Right atrium auricular region (tissue), 2 donors: ENCODE measurements at regions not wholly inside any gene's neighbourhood (a gene's known extent, or its start where the extent isn't known, plus 50 kb on each side); places are given as distances from the start of the nearest gene placed in this dataset.

ENCODE experiments used
- DNase-seq: peaks from one replicate; pipeline ENCODE4 v3.0.0-alpha.2; 2019; ENCODE audit warnings: low spot score
- H3K27ac ChIP-seq, 2 donors: fragments of 200-600 bp; sonication (generic); 1 replicate in 1 of 2; 2 replicates in 1 of 2; pipeline ENCODE4 v1.5.1; 2016 to 2019
- H3K27me3 ChIP-seq, 2 donors: fragments of 200-600 bp; sonication (generic); one replicate each; pipeline versions ENCODE4 v1.5.1 to v1.6.0; 2017 to 2019
- H3K36me3 ChIP-seq: fragments of 200-600 bp; sonication (generic); one replicate; pipeline ENCODE4 v1.5.1; 2016
- H3K4me1 ChIP-seq, 2 donors: fragments of 200-600 bp; sonication (generic); one replicate each; pipeline versions ENCODE4 v1.5.1 to v1.6.0; 2017 to 2019
- H3K4me3 ChIP-seq, 2 donors: fragments of 200-600 bp; sonication (generic); 1 replicate in 1 of 2; 2 replicates in 1 of 2; pipeline ENCODE4 v1.5.1; 2017 to 2019; ENCODE audit warnings: mild to moderate bottlenecking in 1 of 2, moderate library complexity in 1 of 2
- H3K9me3 ChIP-seq, 2 donors: fragments of 200-600 bp; sonication (generic); one replicate each; pipeline ENCODE4 v1.5.1; 2019
- CTCF ChIP-seq, 2 donors: fragments of 200-600 bp; sonication (generic); IDR thresholded peaks; one replicate each; pipeline ENCODE4 v1.5.1; 2019; ENCODE audit warnings: antibody characterized with exemption in 2 of 2

GRCh38 chr1:17966341-17966740 is 141.3 kb upstream of the IGSF21 start:
- no peak for TF ChIP-seq CTCF (IDR thresholded peaks at IDR 0.05)
- no peaks in the 10 kb centered on the region for H3K4me1 ChIP-seq
- no peak overlapping the region for H3K27ac ChIP-seq
- no peak overlapping the region for H3K4me3 ChIP-seq
- no peaks in the 10 kb centered on the region for H3K36me3 ChIP-seq
- no peak for DNase-seq
- H3K27me3 ChIP-seq = no peaks in the 10 kb centered on the region
- H3K9me3 ChIP-seq = no peaks in the 10 kb centered on the region

GRCh38 chr1:17967623-17968255 is 139.9 kb upstream of the IGSF21 start:
- Histone ChIP-seq H3K4me3 (no peak overlapping the region), H3K9me3 (no peaks in the 10 kb centered on the region), H3K27ac (no peak overlapping the region), H3K36me3 (no peaks in the 10 kb centered on the region), H3K4me1 (no peaks in the 10 kb centered on the region), H3K27me3 (no peaks in the 10 kb centered on the region)
- no peak for TF ChIP-seq CTCF (IDR thresholded peaks at IDR 0.05)
- no peak for DNase-seq

- TF ChIP-seq CTCF (IDR thresholded peaks at IDR 0.05) = no peak
- Histone ChIP-seq H3K36me3 (no peaks in the 10 kb centered on the region), H3K9me3 (no peaks in the 10 kb centered on the region), H3K4me1 (no peaks in the 10 kb centered on the region), H3K27ac (no peak overlapping the region), H3K4me3 (no peak overlapping the region), H3K27me3 (no peaks in the 10 kb centered on the region)
- DNase-seq = no peak
These were observed 136.8 kb upstream of the IGSF21 start for GRCh38 chr1:17970757-17971156.

GRCh38 chr1:17973694-17974093 is 133.9 kb upstream of the IGSF21 start:
- H3K27ac ChIP-seq = no peak overlapping the region
- no peaks in the 10 kb centered on the region for H3K4me1 ChIP-seq
- no peak for TF ChIP-seq CTCF (IDR thresholded peaks at IDR 0.05)
- H3K36me3 ChIP-seq = no peaks in the 10 kb centered on the region
- no peaks in the 10 kb centered on the region for H3K9me3 ChIP-seq
- no peak overlapping the region for H3K4me3 ChIP-seq
- DNase-seq = no peak
- H3K27me3 ChIP-seq = no peaks in the 10 kb centered on the region

- H3K27me3 ChIP-seq = no peaks in the 10 kb centered on the region
- DNase-seq = no peak
- H3K4me3 ChIP-seq = no peak overlapping the region
- H3K9me3 ChIP-seq = no peaks in the 10 kb centered on the region
- H3K4me1 ChIP-seq = no peaks in the 10 kb centered on the region
- no peak for TF ChIP-seq CTCF (IDR thresholded peaks at IDR 0.05)
- no peak overlapping the region for H3K27ac ChIP-seq
- no peaks in the 10 kb centered on the region for H3K36me3 ChIP-seq
These were observed 130.7 kb upstream of the IGSF21 start for GRCh38 chr1:17976854-17977253.

- Histone ChIP-seq H3K36me3 (no peaks in the 10 kb centered on the region), H3K9me3 (no peaks in the 10 kb centered on the region), H3K27ac (no peak overlapping the region), H3K27me3 (no peaks in the 10 kb centered on the region), H3K4me3 (no peak overlapping the region), H3K4me1 (no peaks in the 10 kb centered on the region)
- no peak for TF ChIP-seq CTCF (IDR thresholded peaks at IDR 0.05)
- DNase-seq = no peak
These were observed 129.6 kb upstream of the IGSF21 start for GRCh38 chr1:17978016-17978415.
